Neural cell (in vitro differentiated cells): ENCODE measurements at regions not wholly inside any gene's neighbourhood (a gene's known extent, or its start where the extent isn't known, plus 50 kb on each side); places are given as distances from the start of the nearest gene placed in this dataset.

ENCODE experiments used
- H2AFZ ChIP-seq: fragments of 200-600, 300-800 bp; sonication (generic), shearing (Covaris generic); 2 replicates; pipeline ENCODE4 v1.6.0; 2014; ENCODE audit warnings: low read depth, mild to moderate bottlenecking, antibody characterized with exemption, low read length, moderate library complexity
- H3F3A ChIP-seq: fragments of 200-600 bp; shearing (Covaris generic); 2 replicates; pipeline ENCODE4 v1.6.1; 2016; ENCODE audit warnings: mild to moderate bottlenecking, moderate library complexity, mixed read lengths, antibody characterized with exemption, low read length; ENCODE audit not compliant: insufficient read depth, poor library complexity, severe bottlenecking
- H3K27ac ChIP-seq: fragments of 200-600, 300-800 bp; sonication (generic), shearing (Covaris generic); 2 replicates; pipeline ENCODE4 v1.5.1; 2014; ENCODE audit warnings: mild to moderate bottlenecking, low read length, moderate library complexity
- H3K27me3 ChIP-seq: fragments of 300-800, 200-600 bp; sonication (generic), shearing (Covaris generic); 2 replicates; pipeline ENCODE4 v1.6.0; 2014; ENCODE audit warnings: mild to moderate bottlenecking, low read depth, low read length, moderate library complexity; ENCODE audit not compliant: insufficient read depth
- H3K36me3 ChIP-seq: fragments of 300-800, 200-600 bp; sonication (generic), shearing (Covaris generic); 2 replicates; pipeline ENCODE4 v1.5.1; 2014; ENCODE audit warnings: mild to moderate bottlenecking, antibody characterized with exemption, low read length, moderate library complexity; ENCODE audit not compliant: insufficient read depth
- H3K4me2 ChIP-seq: fragments of 300-800, 200-600 bp; sonication (generic), shearing (Covaris generic); 2 replicates; pipeline ENCODE4 v1.6.0; 2014; ENCODE audit warnings: mild to moderate bottlenecking, low read length
- H3K4me3 ChIP-seq: fragments of 300-800, 200-600 bp; sonication (generic), shearing (Covaris generic); 2 replicates; pipeline ENCODE4 v1.5.1; 2014; ENCODE audit warnings: mild to moderate bottlenecking, low read length, moderate library complexity
- H3K79me2 ChIP-seq: fragments of 200-600 bp; shearing (Covaris generic); replicated peaks from 2 replicates; pipeline ENCODE4 v1.6.0; 2014; ENCODE audit warnings: mild to moderate bottlenecking, low read length, moderate library complexity; ENCODE audit not compliant: insufficient read depth
- H3K9ac ChIP-seq: fragments of 300-800, 200-600 bp; sonication (generic), shearing (Covaris generic); 2 replicates; pipeline ENCODE4 v1.6.1; 2016; ENCODE audit warnings: mild to moderate bottlenecking, low read length, mixed read lengths
- H3K9me2 ChIP-seq: fragments of 200-600 bp; shearing (Covaris generic); 2 replicates; pipeline ENCODE4 v1.6.1; 2016; ENCODE audit warnings: mild to moderate bottlenecking, low read length, mixed read lengths; ENCODE audit not compliant: insufficient read depth
- H3K9me3 ChIP-seq: fragments of 200-600, 300-800 bp; sonication (generic), shearing (Covaris generic); 2 replicates; pipeline ENCODE4 v1.6.1; 2016; ENCODE audit warnings: mild to moderate bottlenecking, mixed run types, low read length, moderate library complexity, mixed read lengths
- H4K20me1 ChIP-seq: fragments of 200-600 bp; shearing (Covaris generic); 2 replicates; pipeline ENCODE4 v1.6.1; 2016; ENCODE audit warnings: mild to moderate bottlenecking, mixed run types; ENCODE audit not compliant: insufficient read depth
- MXI1 ChIP-seq: fragments of 450-650 bp; conservative IDR thresholded peaks from 2 replicates; pipeline ENCODE4 v1.6.1; 2014; ENCODE audit warnings: antibody characterized with exemption, mild to moderate bottlenecking; ENCODE audit not compliant: poor library complexity, severe bottlenecking
- POLR2AphosphoS5 ChIP-seq: IDR thresholded peaks from 2 replicates; pipeline ENCODE4 v1.6.1; 2012
- RAD21 ChIP-seq: fragments of 450-650 bp; conservative IDR thresholded peaks from 2 replicates; pipeline ENCODE4 v1.6.1; 2014; ENCODE audit warnings: antibody characterized with exemption, mild to moderate bottlenecking, moderate library complexity
- SMC3 ChIP-seq: fragments of 450-650 bp; conservative IDR thresholded peaks from 2 replicates; pipeline ENCODE4 v1.6.1; 2014; ENCODE audit warnings: antibody characterized with exemption, mild to moderate bottlenecking, moderate library complexity; ENCODE audit not compliant: poor library complexity
- TAF1 ChIP-seq: IDR thresholded peaks from 2 replicates; pipeline ENCODE4 v1.6.1; 2012; ENCODE audit warnings: low read depth
- TF ChIP-seq, protein P1 (sequence below): fragments of 450-650 bp; IDR thresholded peaks from 2 replicates; pipeline ENCODE4 v1.5.1; 2014; ENCODE audit warnings: antibody characterized with exemption, mild to moderate bottlenecking, moderate library complexity; ENCODE audit not compliant: poor library complexity, severe bottlenecking
- TF ChIP-seq, protein P2 (sequence below): IDR thresholded peaks from 2 replicates; pipeline ENCODE4 v1.6.1; 2012; ENCODE audit warnings: borderline replicate concordance

DNA sequence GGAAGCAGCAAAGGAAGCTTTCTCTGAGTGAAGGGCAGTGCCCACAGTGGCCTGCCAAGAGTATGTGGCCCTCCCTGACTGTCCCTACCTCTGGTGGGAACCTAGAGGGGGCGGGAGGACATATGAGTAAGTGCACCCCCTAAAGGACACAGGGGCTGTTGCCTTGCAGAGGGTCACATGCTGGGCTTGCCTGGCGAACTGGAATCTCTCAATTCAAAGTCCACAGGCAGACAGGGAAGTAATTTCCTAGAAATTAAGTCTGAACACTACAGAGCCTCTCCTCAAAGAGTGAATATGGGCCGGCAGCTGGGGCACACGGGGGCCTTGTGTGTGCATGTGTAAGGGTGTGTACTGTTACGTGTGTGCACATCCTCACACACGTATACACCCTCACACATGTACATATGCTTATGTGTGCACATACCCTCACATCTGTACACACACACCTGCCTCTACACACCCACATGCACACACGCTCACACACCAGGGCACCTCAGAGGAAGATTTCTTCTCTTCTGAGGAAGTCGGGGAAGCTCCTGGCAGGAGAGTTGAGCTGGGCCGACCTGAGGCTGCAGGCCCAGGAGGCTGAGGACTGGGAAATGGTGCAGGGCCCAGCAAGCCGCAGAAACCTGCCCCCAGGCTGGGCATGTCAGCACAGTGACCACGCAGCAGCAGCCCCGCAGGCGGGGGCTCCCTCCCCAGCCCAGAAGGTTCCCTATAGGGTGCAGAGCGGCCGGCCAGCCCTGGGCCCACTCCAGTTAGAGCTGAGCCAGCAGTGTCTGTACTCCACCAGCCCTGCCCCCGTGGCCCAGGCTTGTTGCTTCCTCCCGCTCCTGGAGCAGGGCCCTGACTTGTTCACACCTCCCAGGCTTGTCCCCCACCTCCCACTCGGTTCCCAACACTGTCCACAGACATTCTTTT lies 77.4 kb upstream of the TAF1B start:
- TF ChIP-seq, protein P1, sequence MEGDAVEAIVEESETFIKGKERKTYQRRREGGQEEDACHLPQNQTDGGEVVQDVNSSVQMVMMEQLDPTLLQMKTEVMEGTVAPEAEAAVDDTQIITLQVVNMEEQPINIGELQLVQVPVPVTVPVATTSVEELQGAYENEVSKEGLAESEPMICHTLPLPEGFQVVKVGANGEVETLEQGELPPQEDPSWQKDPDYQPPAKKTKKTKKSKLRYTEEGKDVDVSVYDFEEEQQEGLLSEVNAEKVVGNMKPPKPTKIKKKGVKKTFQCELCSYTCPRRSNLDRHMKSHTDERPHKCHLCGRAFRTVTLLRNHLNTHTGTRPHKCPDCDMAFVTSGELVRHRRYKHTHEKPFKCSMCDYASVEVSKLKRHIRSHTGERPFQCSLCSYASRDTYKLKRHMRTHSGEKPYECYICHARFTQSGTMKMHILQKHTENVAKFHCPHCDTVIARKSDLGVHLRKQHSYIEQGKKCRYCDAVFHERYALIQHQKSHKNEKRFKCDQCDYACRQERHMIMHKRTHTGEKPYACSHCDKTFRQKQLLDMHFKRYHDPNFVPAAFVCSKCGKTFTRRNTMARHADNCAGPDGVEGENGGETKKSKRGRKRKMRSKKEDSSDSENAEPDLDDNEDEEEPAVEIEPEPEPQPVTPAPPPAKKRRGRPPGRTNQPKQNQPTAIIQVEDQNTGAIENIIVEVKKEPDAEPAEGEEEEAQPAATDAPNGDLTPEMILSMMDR: no peak
- Histone ChIP-seq H3K27me3 (no peaks in the 10 kb centered on the region), H3K79me2 (no peaks in the 10 kb centered on the region), H3K4me3 (no peak overlapping the region), H3K9me3 (no peaks in the 10 kb centered on the region), H4K20me1 (no peaks in the 10 kb centered on the region), H3K27ac (no peak overlapping the region), H3K4me2 (no peak overlapping the region), H2AFZ (no peak overlapping the region), H3K9me2 (no peaks in the 10 kb centered on the region), H3K9ac (no peak overlapping the region), H3F3A (no peaks in the 10 kb centered on the region), H3K36me3 (no peaks in the 10 kb centered on the region)

DNA sequence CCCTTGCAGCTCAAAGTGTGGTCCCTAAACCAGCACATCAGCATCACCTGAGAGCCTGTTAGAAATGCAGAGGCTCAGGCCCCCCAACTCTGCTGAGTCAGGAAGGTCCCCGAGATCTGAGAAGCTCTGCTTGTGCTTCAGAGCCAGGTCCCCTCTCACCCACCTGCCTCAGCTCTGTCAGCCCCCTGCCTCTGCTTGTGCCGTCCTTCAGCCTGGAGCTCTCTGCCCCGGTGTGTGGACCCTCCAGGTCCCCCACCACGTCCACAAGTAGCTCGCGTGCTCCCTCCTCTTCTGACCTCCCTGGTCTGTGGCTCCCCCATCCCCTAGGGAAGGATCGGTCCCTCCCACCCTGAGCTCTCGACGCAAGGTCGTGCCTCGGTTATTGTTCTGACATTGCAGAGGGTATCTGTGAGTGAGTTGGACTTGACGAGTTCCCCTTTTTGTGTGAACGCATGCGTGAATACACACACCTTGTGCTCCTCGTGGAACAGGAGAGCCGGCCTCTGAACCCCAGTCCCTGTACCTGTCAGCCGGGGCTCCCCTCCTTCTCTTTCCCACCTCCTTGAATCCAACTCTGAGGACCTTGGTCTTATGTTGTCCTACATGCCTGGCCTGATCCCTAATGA lies 75.5 kb upstream of the TAF1B start:
- Histone ChIP-seq H3K9ac (no peak overlapping the region), H3K9me3 (no peaks in the 10 kb centered on the region), H3K9me2 (no peaks in the 10 kb centered on the region), H3K79me2 (no peaks in the 10 kb centered on the region), H3K27me3 (no peaks in the 10 kb centered on the region), H3K4me3 (no peak overlapping the region), H3K36me3 (no peaks in the 10 kb centered on the region), H3F3A (no peaks in the 10 kb centered on the region), H4K20me1 (no peaks in the 10 kb centered on the region), H2AFZ (no peak overlapping the region), H3K4me2 (no peak overlapping the region), H3K27ac (no peak overlapping the region)
- no peak for TF ChIP-seq POLR2AphosphoS5

DNA sequence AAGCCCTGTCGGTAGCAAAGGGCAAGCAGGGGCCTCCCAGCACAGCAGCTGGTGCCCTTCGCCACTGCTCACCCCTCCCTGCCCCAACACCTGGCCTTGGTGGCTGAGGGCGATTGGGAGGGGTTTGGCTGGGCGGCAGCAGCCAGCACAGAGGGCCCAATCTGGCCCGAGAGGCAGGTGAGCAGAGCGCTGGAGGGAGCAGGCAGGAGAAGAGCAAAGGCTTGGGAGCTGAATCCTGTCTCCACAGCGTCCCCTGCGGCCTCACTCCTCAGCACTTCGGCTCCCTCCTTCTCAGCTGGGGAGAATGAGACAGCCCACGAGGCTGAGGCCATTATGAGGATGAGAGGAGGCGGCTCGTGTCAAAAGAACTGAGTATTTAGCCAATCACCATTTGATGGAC lies 74.9 kb upstream of the TAF1B start:
- no peaks in the 10 kb centered on the region for H3K79me2 ChIP-seq
- H3K4me2 ChIP-seq: no peak overlapping the region
- H2AFZ ChIP-seq: no peak overlapping the region
- no peaks in the 10 kb centered on the region for H3K36me3 ChIP-seq
- no peak for TF ChIP-seq MXI1
- TF ChIP-seq, protein P2, sequence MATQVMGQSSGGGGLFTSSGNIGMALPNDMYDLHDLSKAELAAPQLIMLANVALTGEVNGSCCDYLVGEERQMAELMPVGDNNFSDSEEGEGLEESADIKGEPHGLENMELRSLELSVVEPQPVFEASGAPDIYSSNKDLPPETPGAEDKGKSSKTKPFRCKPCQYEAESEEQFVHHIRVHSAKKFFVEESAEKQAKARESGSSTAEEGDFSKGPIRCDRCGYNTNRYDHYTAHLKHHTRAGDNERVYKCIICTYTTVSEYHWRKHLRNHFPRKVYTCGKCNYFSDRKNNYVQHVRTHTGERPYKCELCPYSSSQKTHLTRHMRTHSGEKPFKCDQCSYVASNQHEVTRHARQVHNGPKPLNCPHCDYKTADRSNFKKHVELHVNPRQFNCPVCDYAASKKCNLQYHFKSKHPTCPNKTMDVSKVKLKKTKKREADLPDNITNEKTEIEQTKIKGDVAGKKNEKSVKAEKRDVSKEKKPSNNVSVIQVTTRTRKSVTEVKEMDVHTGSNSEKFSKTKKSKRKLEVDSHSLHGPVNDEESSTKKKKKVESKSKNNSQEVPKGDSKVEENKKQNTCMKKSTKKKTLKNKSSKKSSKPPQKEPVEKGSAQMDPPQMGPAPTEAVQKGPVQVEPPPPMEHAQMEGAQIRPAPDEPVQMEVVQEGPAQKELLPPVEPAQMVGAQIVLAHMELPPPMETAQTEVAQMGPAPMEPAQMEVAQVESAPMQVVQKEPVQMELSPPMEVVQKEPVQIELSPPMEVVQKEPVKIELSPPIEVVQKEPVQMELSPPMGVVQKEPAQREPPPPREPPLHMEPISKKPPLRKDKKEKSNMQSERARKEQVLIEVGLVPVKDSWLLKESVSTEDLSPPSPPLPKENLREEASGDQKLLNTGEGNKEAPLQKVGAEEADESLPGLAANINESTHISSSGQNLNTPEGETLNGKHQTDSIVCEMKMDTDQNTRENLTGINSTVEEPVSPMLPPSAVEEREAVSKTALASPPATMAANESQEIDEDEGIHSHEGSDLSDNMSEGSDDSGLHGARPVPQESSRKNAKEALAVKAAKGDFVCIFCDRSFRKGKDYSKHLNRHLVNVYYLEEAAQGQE: no peak
- no peak for TF ChIP-seq POLR2AphosphoS5
- TF ChIP-seq RAD21: peak; percentile 70
- TF ChIP-seq SMC3: peak; percentile 57
- TF ChIP-seq, protein P1: peak; percentile 74
- TF ChIP-seq TAF1: no peak
- H3K4me3 ChIP-seq: no peak overlapping the region
- no peaks in the 10 kb centered on the region for H4K20me1 ChIP-seq
- H3K27me3 ChIP-seq: no peaks in the 10 kb centered on the region
- H3K9ac ChIP-seq: peak overlapping the region; percentile 51
- peak overlapping the region; percentile 53 for H3K27ac ChIP-seq
- H3K9me3 ChIP-seq: no peaks in the 10 kb centered on the region
- no peaks in the 10 kb centered on the region for H3K9me2 ChIP-seq
- no peaks in the 10 kb centered on the region for H3F3A ChIP-seq
